Keratinocyte (primary cell): ENCODE measurements at regions not wholly inside any gene's neighbourhood (a gene's known extent, or its start where the extent isn't known, plus 50 kb on each side); places are given as distances from the start of the nearest gene placed in this dataset.

Source experiments
- DNase-seq: peaks from one replicate; pipeline ENCODE4 v3.0.0-alpha.2; 2011; ENCODE audit warnings: low read depth, missing footprints, low spot score
- FAIRE-seq: peaks from 2 replicates; lab custom pipeline; 2011; peaks lifted over from hg19 to GRCh38; lab: Jason Lieb, UNC
- H2AFZ ChIP-seq: 2 replicates; pipeline ENCODE4 v1.6.0; 2012; ENCODE audit warnings: low read length, control low read depth, inconsistent platforms; ENCODE audit not compliant: control insufficient read depth
- H3K27ac ChIP-seq: 2 replicates; pipeline ENCODE4 v1.5.1; 2011; ENCODE audit warnings: low read length; ENCODE audit not compliant: control insufficient read depth, insufficient read depth
- H3K27me3 ChIP-seq: 3 replicates; pipeline ENCODE4 v1.6.0; 2011; ENCODE audit warnings: low read length; ENCODE audit not compliant: control insufficient read depth, insufficient read depth; ENCODE audit errors: extremely low read depth
- H3K36me3 ChIP-seq, 2 experiments: 2 replicates in 1 of 2; 3 replicates in 1 of 2; pipeline ENCODE4 v1.5.1; 2011; ENCODE audit warnings: low read length in 2 of 2, mild to moderate bottlenecking in 1 of 2; ENCODE audit not compliant: control insufficient read depth in 2 of 2, insufficient read depth in 2 of 2; ENCODE audit errors: extremely low read depth in 1 of 2
- H3K4me1 ChIP-seq: 3 replicates; pipeline ENCODE4 v1.5.1; 2011; ENCODE audit warnings: low read length; ENCODE audit not compliant: control insufficient read depth, insufficient read depth; ENCODE audit errors: extremely low read depth
- H3K4me2 ChIP-seq: 3 replicates; pipeline ENCODE4 v1.6.0; 2011; ENCODE audit warnings: low read depth, low read length; ENCODE audit not compliant: control insufficient read depth, insufficient read depth; ENCODE audit errors: extremely low read depth
- H3K4me3 ChIP-seq, 3 experiments: fragments of 200-600 bp in 1 of 3; sonication (generic) in 1 of 3; 2 replicates in 2 of 3; 3 replicates in 1 of 3; pipeline ENCODE4 v1.5.1; 2011 to 2016; ENCODE audit warnings: low read length in 3 of 3, mild to moderate bottlenecking in 3 of 3, control low read depth in 2 of 3, inconsistent platforms in 1 of 3, low read depth in 1 of 3, mixed read lengths in 1 of 3, mixed run types in 1 of 3, moderate library complexity in 1 of 3; ENCODE audit not compliant: control insufficient read depth in 2 of 3, insufficient read depth in 2 of 3; ENCODE audit errors: extremely low read depth in 1 of 3
- H3K79me2 ChIP-seq: 2 replicates; pipeline ENCODE4 v1.6.0; 2012; ENCODE audit warnings: low read length; ENCODE audit not compliant: control insufficient read depth, insufficient read depth
- H3K9ac ChIP-seq: 3 replicates; pipeline ENCODE4 v1.6.0; 2011; ENCODE audit warnings: low read length; ENCODE audit not compliant: control insufficient read depth, insufficient read depth; ENCODE audit errors: extremely low read depth
- H3K9me1 ChIP-seq: 3 replicates; pipeline ENCODE4 v1.6.0; 2011; ENCODE audit warnings: low read length; ENCODE audit not compliant: control insufficient read depth, insufficient read depth; ENCODE audit errors: extremely low read depth
- H3K9me3 ChIP-seq: 2 replicates; pipeline ENCODE4 v1.5.1; 2012; ENCODE audit warnings: low read depth, low read length; ENCODE audit not compliant: control insufficient read depth
- H4K20me1 ChIP-seq: 3 replicates; pipeline ENCODE4 v1.6.0; 2011; ENCODE audit warnings: low read length; ENCODE audit not compliant: control insufficient read depth, insufficient read depth; ENCODE audit errors: extremely low read depth
- CTCF ChIP-seq, 3 experiments: IDR thresholded peaks in 1 of 3; conservative IDR thresholded peaks in 1 of 3; optimal IDR thresholded peaks in 1 of 3; 2 replicates in 2 of 3; 3 replicates in 1 of 3; pipeline versions ENCODE3 to v1.5.1; 2011; ENCODE audit warnings: low read length in 3 of 3, mild to moderate bottlenecking in 3 of 3, moderate library complexity in 2 of 3, control low read depth in 1 of 3, inconsistent platforms in 1 of 3; ENCODE audit not compliant: insufficient read depth in 2 of 3; ENCODE audit errors: extremely low read depth in 1 of 3
- EZH2 ChIP-seq: IDR thresholded peaks from one replicate; pipeline ENCODE4 v1.6.1; 2012; ENCODE audit warnings: inconsistent platforms, mild to moderate bottlenecking, low read length, moderate library complexity
- dilution Hi-C: fragments of 300-500 bp; cut with MboI; formaldehyde crosslinking; loops from one replicate; pipeline ENCODE4 v1.7.0; 2020; ENCODE audit warnings: low sequenced_read_pairs; ENCODE audit not compliant: extremely low pct_ligation_motif_present

GRCh38 chr18:41666231-41666630, 288.8 kb upstream of the PIK3C3 start:
- no peak overlapping the region for H3K27ac ChIP-seq
- dilution Hi-C loops: no loop called here
- H3K27me3 ChIP-seq: no peaks in the 10 kb centered on the region
- H3K9me1 ChIP-seq: no peaks in the 10 kb centered on the region
- no peaks in the 10 kb centered on the region for H4K20me1 ChIP-seq
- H3K4me3 ChIP-seq: no peak overlapping the region
- H2AFZ ChIP-seq: no peak overlapping the region
- H3K4me2 ChIP-seq: no peak overlapping the region
- H3K36me3 ChIP-seq: no peaks in the 10 kb centered on the region
- H3K79me2 ChIP-seq: no peaks in the 10 kb centered on the region
- no peak for TF ChIP-seq CTCF (optimal IDR thresholded peaks at IDR 0.05 in 1 of 3, IDR thresholded peaks at IDR 0.05 in 1 of 3, conservative IDR thresholded peaks at IDR 0.05 in 1 of 3; ENCODE audit: extremely low read depth in 1 of 3, insufficient read depth in 2 of 3, low read length in 3 of 3)
- no peak for TF ChIP-seq EZH2
- FAIRE-seq (no peak), DNase-seq (no peak)
- H3K9me3 ChIP-seq: no peaks in the 10 kb centered on the region
- H3K9ac ChIP-seq: no peak overlapping the region
- no peaks in the 10 kb centered on the region for H3K4me1 ChIP-seq

GRCh38 chr18:41665210-41665609, 289.8 kb upstream of the PIK3C3 start:
- dilution Hi-C loops: no loop called here
- Histone ChIP-seq H3K4me3 (no peak overlapping the region), H4K20me1 (no peaks in the 10 kb centered on the region), H3K36me3 (no peaks in the 10 kb centered on the region), H2AFZ (no peak overlapping the region), H3K27ac (no peak overlapping the region), H3K79me2 (no peaks in the 10 kb centered on the region), H3K9ac (no peak overlapping the region), H3K4me1 (no peaks in the 10 kb centered on the region), H3K9me1 (no peaks in the 10 kb centered on the region), H3K27me3 (no peaks in the 10 kb centered on the region), H3K4me2 (no peak overlapping the region), H3K9me3 (no peaks in the 10 kb centered on the region)
- TF ChIP-seq CTCF (optimal IDR thresholded peaks at IDR 0.05 in 1 of 3, IDR thresholded peaks at IDR 0.05 in 1 of 3, conservative IDR thresholded peaks at IDR 0.05 in 1 of 3; ENCODE audit: extremely low read depth in 1 of 3, insufficient read depth in 2 of 3, low read length in 3 of 3): no peak
- no peak for TF ChIP-seq EZH2
- DNase-seq: no peak
- FAIRE-seq: no peak
